ENCODE measurements at regions not wholly inside any gene's neighbourhood (a gene's known extent, or its start where the extent isn't known, plus 50 kb on each side); places are given as distances from the start of the nearest gene placed in this dataset.
"Not testable (repeated sequence)": the region's sequence is repeated elsewhere in the genome, so short reads cannot be mapped to it uniquely, and the experiment has no call there.

- DNase-seq (ENCODE audit: low read depth) = no peak
- no peak overlapping the region for H3K4me3 ChIP-seq (ENCODE audit: low read depth, low read length)
- TF ChIP-seq, protein P1, sequence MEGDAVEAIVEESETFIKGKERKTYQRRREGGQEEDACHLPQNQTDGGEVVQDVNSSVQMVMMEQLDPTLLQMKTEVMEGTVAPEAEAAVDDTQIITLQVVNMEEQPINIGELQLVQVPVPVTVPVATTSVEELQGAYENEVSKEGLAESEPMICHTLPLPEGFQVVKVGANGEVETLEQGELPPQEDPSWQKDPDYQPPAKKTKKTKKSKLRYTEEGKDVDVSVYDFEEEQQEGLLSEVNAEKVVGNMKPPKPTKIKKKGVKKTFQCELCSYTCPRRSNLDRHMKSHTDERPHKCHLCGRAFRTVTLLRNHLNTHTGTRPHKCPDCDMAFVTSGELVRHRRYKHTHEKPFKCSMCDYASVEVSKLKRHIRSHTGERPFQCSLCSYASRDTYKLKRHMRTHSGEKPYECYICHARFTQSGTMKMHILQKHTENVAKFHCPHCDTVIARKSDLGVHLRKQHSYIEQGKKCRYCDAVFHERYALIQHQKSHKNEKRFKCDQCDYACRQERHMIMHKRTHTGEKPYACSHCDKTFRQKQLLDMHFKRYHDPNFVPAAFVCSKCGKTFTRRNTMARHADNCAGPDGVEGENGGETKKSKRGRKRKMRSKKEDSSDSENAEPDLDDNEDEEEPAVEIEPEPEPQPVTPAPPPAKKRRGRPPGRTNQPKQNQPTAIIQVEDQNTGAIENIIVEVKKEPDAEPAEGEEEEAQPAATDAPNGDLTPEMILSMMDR (IDR thresholded peaks at IDR 0.05; ENCODE audit: low read depth, low read length) = no peak
- TF ChIP-seq MAX (IDR thresholded peaks at IDR 0.05; ENCODE audit: low read depth, low read length) (no peak), POLR2A (IDR thresholded peaks at IDR 0.05; ENCODE audit: extremely low read depth, insufficient read length) (no peak)
Observed at GRCh38 chrX:121863976-121864375, 816.6 kb downstream of the GLUD2 start.

GRCh38 chrX:121864561-121864960 is 817.2 kb downstream of the GLUD2 start:
- no peak for TF ChIP-seq MYC (IDR thresholded peaks at IDR 0.05; ENCODE audit: low read depth, low read length)
- no peak for TF ChIP-seq POLR2A (IDR thresholded peaks at IDR 0.05; ENCODE audit: extremely low read depth, insufficient read length)
- TF ChIP-seq, protein P1 (IDR thresholded peaks at IDR 0.05; ENCODE audit: low read depth, low read length) = no peak
- no peak for TF ChIP-seq MAX (IDR thresholded peaks at IDR 0.05; ENCODE audit: low read depth, low read length)
- DNase-seq (ENCODE audit: low read depth) = no peak
- no peak overlapping the region for H3K4me3 ChIP-seq (ENCODE audit: low read depth, low read length)

DNA sequence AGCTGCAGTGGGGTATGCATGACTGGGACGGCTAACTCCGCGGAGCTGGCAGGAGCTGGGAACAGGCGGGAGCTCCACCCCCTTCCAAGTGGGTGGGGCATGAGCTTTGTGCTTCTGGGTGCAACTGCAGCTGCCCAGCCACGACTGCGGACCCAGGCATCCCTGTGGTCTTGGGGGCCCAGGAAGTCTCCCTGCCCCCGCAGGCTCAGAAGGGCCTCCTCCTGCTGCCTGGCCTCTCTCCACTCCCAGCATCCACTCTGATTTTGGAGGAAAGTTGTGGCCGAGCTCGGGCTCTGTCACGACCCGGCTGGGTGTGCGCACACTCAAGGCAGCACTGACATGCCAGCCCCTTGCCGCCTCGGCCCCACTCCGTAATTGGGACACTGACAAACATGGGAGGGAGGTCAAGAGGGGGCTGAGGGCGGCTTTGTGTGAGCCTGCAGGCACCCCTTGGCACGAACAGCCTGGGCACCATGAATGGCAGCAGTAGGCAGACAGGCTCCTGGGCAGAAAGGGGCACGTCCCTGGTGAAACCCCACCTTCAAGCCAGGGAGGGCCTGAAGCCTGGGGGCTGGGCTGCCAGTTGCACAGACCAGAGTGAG is 822.6 kb downstream of the GLUD2 start:
- TF ChIP-seq MAX (IDR thresholded peaks at IDR 0.05; ENCODE audit: low read depth, low read length) (no peak), POLR2A (IDR thresholded peaks at IDR 0.05; ENCODE audit: extremely low read depth, insufficient read length) (no peak), MYC (IDR thresholded peaks at IDR 0.05; ENCODE audit: low read depth, low read length) (no peak)
- TF ChIP-seq, protein P1 (IDR thresholded peaks at IDR 0.05; ENCODE audit: low read depth, low read length) = no peak
- H3K4me3 ChIP-seq (ENCODE audit: low read depth, low read length) = no peak overlapping the region
- DNase-seq (ENCODE audit: low read depth) = no peak

DNA sequence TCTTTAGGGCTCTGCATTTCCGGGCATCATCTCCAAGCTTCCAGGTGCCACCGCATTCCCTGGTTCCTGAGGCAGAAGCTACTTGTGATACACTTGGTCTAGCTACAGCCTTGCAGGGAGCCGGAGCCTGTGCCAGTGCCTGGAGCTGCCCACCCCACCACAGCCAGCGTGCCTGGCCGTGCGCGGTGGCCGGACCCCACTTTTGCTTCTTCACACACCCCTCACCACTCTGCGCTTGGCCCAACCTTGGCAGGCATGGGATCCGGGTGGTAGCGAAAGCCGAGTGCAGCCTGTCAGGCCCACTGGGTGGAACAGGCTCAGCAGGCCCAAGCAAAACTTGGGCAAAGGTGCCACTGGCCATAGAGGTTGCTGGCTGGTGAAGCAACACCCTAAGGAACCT is 823.7 kb downstream of the GLUD2 start:
- TF ChIP-seq MAX (IDR thresholded peaks at IDR 0.05; ENCODE audit: low read depth, low read length) = no peak
- TF ChIP-seq, protein P1 (IDR thresholded peaks at IDR 0.05; ENCODE audit: low read depth, low read length) = no peak
- no peak for TF ChIP-seq MYC (IDR thresholded peaks at IDR 0.05; ENCODE audit: low read depth, low read length)
- TF ChIP-seq POLR2A (IDR thresholded peaks at IDR 0.05; ENCODE audit: extremely low read depth, insufficient read length) = no peak
- H3K4me3 ChIP-seq (ENCODE audit: low read depth, low read length) = no peak overlapping the region
- no peak for DNase-seq (ENCODE audit: low read depth)

DNA sequence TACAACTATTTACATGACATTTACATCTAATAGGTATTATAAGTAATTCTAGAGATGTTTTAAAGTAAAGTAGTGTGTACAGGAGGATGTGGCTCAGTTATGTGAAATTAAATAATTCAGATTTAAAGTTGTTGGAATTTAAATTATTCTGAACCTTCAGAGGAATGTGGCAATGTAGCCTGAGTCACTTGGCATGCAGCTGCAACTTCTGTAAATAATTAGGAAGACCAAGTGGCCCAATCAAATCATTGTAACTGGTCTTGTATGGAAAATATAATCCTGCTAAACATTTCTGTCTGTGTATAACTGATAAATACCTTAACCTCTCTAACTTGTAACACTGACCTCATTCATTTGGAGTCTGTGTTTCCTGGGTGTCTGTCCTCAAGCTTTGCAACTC is 828.9 kb downstream of the GLUD2 start:
- DNase-seq (ENCODE audit: low read depth) = no peak
- no peak overlapping the region for H3K4me3 ChIP-seq (ENCODE audit: low read depth, low read length)
- TF ChIP-seq MAX (IDR thresholded peaks at IDR 0.05; ENCODE audit: low read depth, low read length) = no peak
- TF ChIP-seq POLR2A (IDR thresholded peaks at IDR 0.05; ENCODE audit: extremely low read depth, insufficient read length) = no peak

DNA sequence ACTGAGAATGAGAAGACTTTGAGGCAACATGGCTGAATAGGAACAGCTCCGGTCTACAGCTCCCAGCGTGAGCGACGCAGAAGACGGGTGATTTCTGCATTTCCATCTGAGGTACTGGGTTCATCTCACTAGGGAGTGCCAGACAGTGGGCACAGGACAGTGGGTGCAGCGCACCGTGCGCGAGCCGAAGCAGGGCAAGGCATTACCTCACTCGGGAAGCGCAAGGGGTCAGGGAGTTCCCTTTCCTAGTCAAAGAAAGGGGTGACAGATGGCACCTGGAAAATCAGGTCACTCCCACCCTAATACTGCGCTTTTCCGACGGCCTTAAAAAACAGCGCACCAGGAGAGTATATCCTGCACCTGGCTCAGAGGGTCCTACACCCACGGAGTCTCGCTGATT is 829.9 kb downstream of the GLUD2 start:
- not testable (repeated sequence) for H3K4me3 ChIP-seq (ENCODE audit: low read depth, low read length); DNase-seq (ENCODE audit: low read depth)

DNA sequence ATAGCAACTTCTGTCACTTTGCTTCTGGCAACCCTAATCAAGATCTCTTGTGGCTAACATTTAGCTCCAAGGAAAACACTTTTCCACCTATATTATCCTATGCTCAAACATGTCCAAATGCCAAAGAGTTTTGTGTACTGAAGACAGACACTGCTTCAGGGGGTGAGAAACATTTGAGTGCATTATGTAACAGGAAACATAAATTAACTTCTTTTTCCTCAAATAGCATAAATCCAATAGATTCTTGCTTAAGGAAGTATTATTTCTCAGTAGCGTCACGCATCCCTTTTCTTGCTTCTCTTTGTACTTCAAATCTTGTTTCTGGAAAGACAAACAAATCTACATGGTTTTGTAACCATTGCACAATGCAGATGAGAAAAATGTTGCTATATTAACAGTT is 839.1 kb downstream of the GLUD2 start:
- DNase-seq (ENCODE audit: low read depth) = no peak
- no peak overlapping the region for H3K4me3 ChIP-seq (ENCODE audit: low read depth, low read length)
- no peak for TF ChIP-seq MYC (IDR thresholded peaks at IDR 0.05; ENCODE audit: low read depth, low read length)
- TF ChIP-seq, protein P1 (IDR thresholded peaks at IDR 0.05; ENCODE audit: low read depth, low read length) = no peak
- TF ChIP-seq POLR2A (IDR thresholded peaks at IDR 0.05; ENCODE audit: extremely low read depth, insufficient read length) = no peak
- no peak for TF ChIP-seq MAX (IDR thresholded peaks at IDR 0.05; ENCODE audit: low read depth, low read length)

All from NB4 (cell line).